ENCODE measurements at regions not wholly inside any gene's neighbourhood (a gene's known extent, or its start where the extent isn't known, plus 50 kb on each side); places are given as distances from the start of the nearest gene placed in this dataset.

DNA sequence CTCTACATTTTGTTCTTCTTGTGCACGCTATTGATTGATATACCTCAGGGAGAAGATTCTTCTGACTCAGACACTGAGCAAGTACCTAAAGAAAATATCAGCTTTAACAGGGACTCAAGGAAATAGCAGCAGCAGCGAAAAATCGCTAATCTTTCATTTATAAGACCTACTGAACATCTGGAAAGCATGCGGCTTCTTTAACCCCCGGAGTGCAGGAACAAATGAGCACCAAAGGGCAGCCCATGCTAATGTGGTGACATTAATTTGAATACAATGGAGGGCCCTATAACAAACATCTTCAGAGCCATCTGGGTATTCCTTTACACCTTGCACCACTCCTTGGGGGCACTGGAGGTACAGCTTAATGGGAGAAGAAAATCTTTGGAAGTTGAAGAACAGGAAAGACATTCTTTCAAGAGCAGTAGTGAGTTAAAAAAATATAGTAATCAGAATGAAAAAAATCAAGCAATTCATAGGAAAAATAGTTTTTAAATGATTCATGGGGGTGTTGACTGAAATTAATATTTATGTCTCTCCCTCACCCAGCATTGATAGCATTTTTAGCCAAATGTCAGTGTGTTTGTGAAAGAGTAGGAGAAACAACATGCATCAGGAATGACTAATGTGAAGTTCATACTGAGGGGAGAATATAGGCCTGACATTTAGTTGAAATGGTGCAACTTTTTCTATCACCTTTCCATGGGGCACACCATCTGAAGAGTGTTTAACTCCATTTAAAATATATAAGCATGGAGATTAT is 281.7 kb downstream of the HRH4 start:
- TF ChIP-seq, protein P1, sequence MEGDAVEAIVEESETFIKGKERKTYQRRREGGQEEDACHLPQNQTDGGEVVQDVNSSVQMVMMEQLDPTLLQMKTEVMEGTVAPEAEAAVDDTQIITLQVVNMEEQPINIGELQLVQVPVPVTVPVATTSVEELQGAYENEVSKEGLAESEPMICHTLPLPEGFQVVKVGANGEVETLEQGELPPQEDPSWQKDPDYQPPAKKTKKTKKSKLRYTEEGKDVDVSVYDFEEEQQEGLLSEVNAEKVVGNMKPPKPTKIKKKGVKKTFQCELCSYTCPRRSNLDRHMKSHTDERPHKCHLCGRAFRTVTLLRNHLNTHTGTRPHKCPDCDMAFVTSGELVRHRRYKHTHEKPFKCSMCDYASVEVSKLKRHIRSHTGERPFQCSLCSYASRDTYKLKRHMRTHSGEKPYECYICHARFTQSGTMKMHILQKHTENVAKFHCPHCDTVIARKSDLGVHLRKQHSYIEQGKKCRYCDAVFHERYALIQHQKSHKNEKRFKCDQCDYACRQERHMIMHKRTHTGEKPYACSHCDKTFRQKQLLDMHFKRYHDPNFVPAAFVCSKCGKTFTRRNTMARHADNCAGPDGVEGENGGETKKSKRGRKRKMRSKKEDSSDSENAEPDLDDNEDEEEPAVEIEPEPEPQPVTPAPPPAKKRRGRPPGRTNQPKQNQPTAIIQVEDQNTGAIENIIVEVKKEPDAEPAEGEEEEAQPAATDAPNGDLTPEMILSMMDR (IDR thresholded peaks at IDR 0.05) = no peak
- TF ChIP-seq NFE2L2 (conservative IDR thresholded peaks at IDR 0.05; ENCODE audit: low read length) (no peak), JUN (IDR thresholded peaks at IDR 0.05) (no peak), EP300 (IDR thresholded peaks at IDR 0.05) (no peak), SMC3 (IDR thresholded peaks at IDR 0.05) (no peak)
- TF ChIP-seq, protein P2, sequence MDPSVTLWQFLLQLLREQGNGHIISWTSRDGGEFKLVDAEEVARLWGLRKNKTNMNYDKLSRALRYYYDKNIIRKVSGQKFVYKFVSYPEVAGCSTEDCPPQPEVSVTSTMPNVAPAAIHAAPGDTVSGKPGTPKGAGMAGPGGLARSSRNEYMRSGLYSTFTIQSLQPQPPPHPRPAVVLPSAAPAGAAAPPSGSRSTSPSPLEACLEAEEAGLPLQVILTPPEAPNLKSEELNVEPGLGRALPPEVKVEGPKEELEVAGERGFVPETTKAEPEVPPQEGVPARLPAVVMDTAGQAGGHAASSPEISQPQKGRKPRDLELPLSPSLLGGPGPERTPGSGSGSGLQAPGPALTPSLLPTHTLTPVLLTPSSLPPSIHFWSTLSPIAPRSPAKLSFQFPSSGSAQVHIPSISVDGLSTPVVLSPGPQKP (IDR thresholded peaks at IDR 0.05; ENCODE audit: low read depth, low read length) = no peak
- TF ChIP-seq, protein P3, sequence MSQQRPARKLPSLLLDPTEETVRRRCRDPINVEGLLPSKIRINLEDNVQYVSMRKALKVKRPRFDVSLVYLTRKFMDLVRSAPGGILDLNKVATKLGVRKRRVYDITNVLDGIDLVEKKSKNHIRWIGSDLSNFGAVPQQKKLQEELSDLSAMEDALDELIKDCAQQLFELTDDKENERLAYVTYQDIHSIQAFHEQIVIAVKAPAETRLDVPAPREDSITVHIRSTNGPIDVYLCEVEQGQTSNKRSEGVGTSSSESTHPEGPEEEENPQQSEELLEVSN (IDR thresholded peaks at IDR 0.05; ENCODE audit: borderline replicate concordance, low read depth) = no peak

All from A549 (cell line).